ENCODE measurements at regions not wholly inside any gene's neighbourhood (a gene's known extent, or its start where the extent isn't known, plus 50 kb on each side); places are given as distances from the start of the nearest gene placed in this dataset.

GRCh38 chr16:13866073-13866472 lies 53.9 kb upstream of the ERCC4 start (continued):
- TF ChIP-seq ZNF691 (CRISPR knock-in tag; IDR thresholded peaks at IDR 0.05; ENCODE audit: borderline replicate concordance, low read depth) (peak; percentile 72; the same call in 1 of the 2 replicates), MIER3 (CRISPR knock-in tag; IDR thresholded peaks at IDR 0.05; ENCODE audit: borderline replicate concordance) (peak; percentile 75; the same call in 1 of the 2 replicates), ZBTB7B (CRISPR knock-in tag; IDR thresholded peaks at IDR 0.05) (no peak; the same call in 1 of the 2 replicates), MIER2 (CRISPR knock-in tag; IDR thresholded peaks at IDR 0.05) (peak; percentile 83), ZNF670 (CRISPR knock-in tag; IDR thresholded peaks at IDR 0.05; ENCODE audit: borderline replicate concordance) (0 out of 2 replicates have a peak, but pooled peaks have one; percentile 46), PRDM15 (CRISPR knock-in tag; IDR thresholded peaks at IDR 0.05) (peak; percentile 75; the same call in 1 of the 2 replicates), MAF1 (CRISPR knock-in tag; IDR thresholded peaks at IDR 0.05; ENCODE audit: borderline replicate concordance) (no peak), RFXAP (CRISPR knock-in tag; IDR thresholded peaks at IDR 0.05; ENCODE audit: borderline replicate concordance) (0 out of 2 replicates have a peak, but pooled peaks have one; percentile 29), RARA (CRISPR knock-in tag; IDR thresholded peaks at IDR 0.05) (0 out of 2 replicates have a peak, but pooled peaks have one; percentile 41), ZNF598 (CRISPR knock-in tag; IDR thresholded peaks at IDR 0.05; ENCODE audit: borderline replicate concordance) (peak; percentile 77; the same call in 1 of the 2 replicates), ZNF644 (CRISPR knock-in tag; IDR thresholded peaks at IDR 0.05; ENCODE audit: low read depth) (peak; percentile 99), MTF2 (CRISPR knock-in tag; IDR thresholded peaks at IDR 0.05; ENCODE audit: borderline replicate concordance) (no peak)
- TF ChIP-seq, protein P1, sequence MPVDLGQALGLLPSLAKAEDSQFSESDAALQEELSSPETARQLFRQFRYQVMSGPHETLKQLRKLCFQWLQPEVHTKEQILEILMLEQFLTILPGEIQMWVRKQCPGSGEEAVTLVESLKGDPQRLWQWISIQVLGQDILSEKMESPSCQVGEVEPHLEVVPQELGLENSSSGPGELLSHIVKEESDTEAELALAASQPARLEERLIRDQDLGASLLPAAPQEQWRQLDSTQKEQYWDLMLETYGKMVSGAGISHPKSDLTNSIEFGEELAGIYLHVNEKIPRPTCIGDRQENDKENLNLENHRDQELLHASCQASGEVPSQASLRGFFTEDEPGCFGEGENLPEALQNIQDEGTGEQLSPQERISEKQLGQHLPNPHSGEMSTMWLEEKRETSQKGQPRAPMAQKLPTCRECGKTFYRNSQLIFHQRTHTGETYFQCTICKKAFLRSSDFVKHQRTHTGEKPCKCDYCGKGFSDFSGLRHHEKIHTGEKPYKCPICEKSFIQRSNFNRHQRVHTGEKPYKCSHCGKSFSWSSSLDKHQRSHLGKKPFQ (CRISPR knock-in tag; IDR thresholded peaks at IDR 0.05; ENCODE audit: insufficient replicate concordance) = no peak
- TF ChIP-seq, protein P2, sequence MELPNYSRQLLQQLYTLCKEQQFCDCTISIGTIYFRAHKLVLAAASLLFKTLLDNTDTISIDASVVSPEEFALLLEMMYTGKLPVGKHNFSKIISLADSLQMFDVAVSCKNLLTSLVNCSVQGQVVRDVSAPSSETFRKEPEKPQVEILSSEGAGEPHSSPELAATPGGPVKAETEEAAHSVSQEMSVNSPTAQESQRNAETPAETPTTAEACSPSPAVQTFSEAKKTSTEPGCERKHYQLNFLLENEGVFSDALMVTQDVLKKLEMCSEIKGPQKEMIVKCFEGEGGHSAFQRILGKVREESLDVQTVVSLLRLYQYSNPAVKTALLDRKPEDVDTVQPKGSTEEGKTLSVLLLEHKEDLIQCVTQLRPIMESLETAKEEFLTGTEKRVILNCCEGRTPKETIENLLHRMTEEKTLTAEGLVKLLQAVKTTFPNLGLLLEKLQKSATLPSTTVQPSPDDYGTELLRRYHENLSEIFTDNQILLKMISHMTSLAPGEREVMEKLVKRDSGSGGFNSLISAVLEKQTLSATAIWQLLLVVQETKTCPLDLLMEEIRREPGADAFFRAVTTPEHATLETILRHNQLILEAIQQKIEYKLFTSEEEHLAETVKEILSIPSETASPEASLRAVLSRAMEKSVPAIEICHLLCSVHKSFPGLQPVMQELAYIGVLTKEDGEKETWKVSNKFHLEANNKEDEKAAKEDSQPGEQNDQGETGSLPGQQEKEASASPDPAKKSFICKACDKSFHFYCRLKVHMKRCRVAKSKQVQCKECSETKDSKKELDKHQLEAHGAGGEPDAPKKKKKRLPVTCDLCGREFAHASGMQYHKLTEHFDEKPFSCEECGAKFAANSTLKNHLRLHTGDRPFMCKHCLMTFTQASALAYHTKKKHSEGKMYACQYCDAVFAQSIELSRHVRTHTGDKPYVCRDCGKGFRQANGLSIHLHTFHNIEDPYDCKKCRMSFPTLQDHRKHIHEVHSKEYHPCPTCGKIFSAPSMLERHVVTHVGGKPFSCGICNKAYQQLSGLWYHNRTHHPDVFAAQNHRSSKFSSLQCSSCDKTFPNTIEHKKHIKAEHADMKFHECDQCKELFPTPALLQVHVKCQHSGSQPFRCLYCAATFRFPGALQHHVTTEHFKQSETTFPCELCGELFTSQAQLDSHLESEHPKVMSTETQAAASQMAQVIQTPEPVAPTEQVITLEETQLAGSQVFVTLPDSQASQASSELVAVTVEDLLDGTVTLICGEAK (IDR thresholded peaks at IDR 0.05) = no peak
- TF ChIP-seq, protein P2 (CRISPR knock-in tag; IDR thresholded peaks at IDR 0.05) = no peak
